PC-9 (cell line): ENCODE measurements at regions not wholly inside any gene's neighbourhood (a gene's known extent, or its start where the extent isn't known, plus 50 kb on each side); places are given as distances from the start of the nearest gene placed in this dataset.

Experiments
- BruUV-seq: library from RNA; stranded (reverse); fragments of 400-500 nt; replicated peaks from 2 replicates; lab custom pipeline; 2021; lab: Mats Ljungman, UMichigan
- CTCF ChIA-PET: fragments of 300-600 bp; sonication (Branson Sonifier 250); formaldehyde crosslinking; loops from one replicate; lab custom pipeline; 2022; ENCODE audit warnings: antibody characterized with exemption; lab: Charles Lee
- POLR2A ChIA-PET: fragments of 300-600 bp; sonication (Branson Sonifier 250); formaldehyde crosslinking; loops from one replicate; lab custom pipeline; 2022; ENCODE audit warnings: antibody characterized with exemption; ENCODE audit not compliant: unreplicated experiment; lab: Charles Lee
- DNase-seq, 2 experiments: peaks; one replicate each; pipeline versions ENCODE4 v3.0.0 to v3.0.0-alpha.2; 2015 to 2022; ENCODE audit warnings: mixed read lengths in 1 of 2
- H2AFZ ChIP-seq: fragments of 200-600 bp; sonication (generic); 2 replicates; pipeline ENCODE4 v1.8.1; 2017; ENCODE audit warnings: antibody characterized with exemption
- H3F3A ChIP-seq: fragments of 200-600 bp; sonication (generic); 2 replicates; pipeline ENCODE4 v1.8.1; 2017; ENCODE audit warnings: antibody characterized with exemption, mild to moderate bottlenecking, low read depth; ENCODE audit not compliant: insufficient read depth
- H3K27ac ChIP-seq: fragments of 200-600 bp; sonication (generic); 2 replicates; pipeline ENCODE4 v1.6.1; 2016; ENCODE audit warnings: mixed run types
- H3K27me3 ChIP-seq: fragments of 200-600 bp; sonication (generic); 2 replicates; pipeline ENCODE4 v1.6.1; 2016; ENCODE audit warnings: low read depth, mixed run types; ENCODE audit not compliant: insufficient read depth
- H3K36me3 ChIP-seq: fragments of 200-600 bp; sonication (generic); 2 replicates; pipeline ENCODE4 v1.6.1; 2016; ENCODE audit warnings: low read depth, mixed run types
- H3K4me1 ChIP-seq: fragments of 200-600 bp; sonication (generic); replicated peaks from 2 replicates; pipeline ENCODE4 v1.6.1; 2016; ENCODE audit warnings: mixed run types; ENCODE audit not compliant: insufficient read depth
- H3K4me2 ChIP-seq: fragments of 200-600 bp; sonication (generic); 2 replicates; pipeline ENCODE4 v1.6.1; 2017; ENCODE audit warnings: mixed run types
- H3K4me3 ChIP-seq: fragments of 200-600 bp; sonication (generic); 2 replicates; pipeline ENCODE4 v1.6.1; 2016; ENCODE audit warnings: mixed run types
- H3K79me2 ChIP-seq: fragments of 200-600 bp; sonication (generic); 2 replicates; pipeline ENCODE4 v1.6.1; 2017; ENCODE audit warnings: low read depth, mixed run types
- H3K9me2 ChIP-seq: fragments of 200-600 bp; sonication (generic); 2 replicates; pipeline ENCODE4 v1.8.1; 2017; ENCODE audit warnings: mild to moderate bottlenecking; ENCODE audit not compliant: insufficient read depth
- H3K9me3 ChIP-seq: fragments of 200-600 bp; sonication (generic); 2 replicates; pipeline ENCODE4 v1.8.1; 2016; ENCODE audit warnings: low read depth; ENCODE audit not compliant: insufficient read depth
- H4K20me1 ChIP-seq: fragments of 200-600 bp; sonication (generic); 2 replicates; pipeline ENCODE4 v1.8.1; 2017; ENCODE audit not compliant: insufficient read depth
- EZH2 ChIP-seq: fragments of 200-600 bp; sonication (generic); IDR thresholded peaks from 2 replicates; pipeline ENCODE4 v1.8.0; 2017; ENCODE audit warnings: antibody characterized with exemption, low read depth
- intact Hi-C: fragments of 100-400 bp; cut with micrococcal nuclease; formaldehyde crosslinking; loops from one replicate; pipeline ENCODE4 v1.10.0; 2022; ENCODE audit not compliant: unreplicated experiment
- TF ChIP-seq, protein P1 (sequence below): fragments of 200-600 bp; sonication (generic); conservative IDR thresholded peaks from 2 replicates; pipeline ENCODE4 v1.6.1; 2017; ENCODE audit warnings: mixed run types, antibody characterized with exemption, mild to moderate bottlenecking, moderate library complexity

DNA sequence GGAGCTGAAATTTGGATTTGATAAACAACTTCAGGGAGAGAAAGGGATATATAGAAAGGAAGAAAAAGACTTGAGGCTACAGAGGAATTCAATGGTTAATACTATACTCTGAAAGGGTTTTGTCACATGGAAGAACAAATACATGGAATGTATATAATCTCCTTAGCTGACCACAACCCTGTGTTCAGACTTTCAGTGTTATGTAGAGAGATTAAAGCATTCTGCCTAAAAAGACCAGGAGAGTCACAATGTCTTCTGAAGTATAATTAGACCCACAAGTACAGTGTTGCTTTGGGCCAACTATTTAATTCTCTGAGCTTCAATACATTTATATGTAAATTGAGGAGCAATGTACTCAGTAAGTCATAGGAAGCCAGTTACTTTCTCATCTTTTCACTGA lies 123.8 kb upstream of the FSHR start:
- intact Hi-C loops: no loop called here
- no TSS peak for BruUV-seq
- Histone ChIP-seq H3K27ac (no peak overlapping the region), H3K36me3 (no peaks in the 10 kb centered on the region), H3K4me1 (no peaks in the 10 kb centered on the region), H3F3A (no peaks in the 10 kb centered on the region), H3K4me2 (no peak overlapping the region), H4K20me1 (no peaks in the 10 kb centered on the region), H3K4me3 (no peak overlapping the region), H3K9me2 (no peaks in the 10 kb centered on the region), H3K27me3 (no peaks in the 10 kb centered on the region), H3K79me2 (no peaks in the 10 kb centered on the region), H3K9me3 (no peaks in the 10 kb centered on the region), H2AFZ (no peak overlapping the region)
- TF ChIP-seq, protein P1, sequence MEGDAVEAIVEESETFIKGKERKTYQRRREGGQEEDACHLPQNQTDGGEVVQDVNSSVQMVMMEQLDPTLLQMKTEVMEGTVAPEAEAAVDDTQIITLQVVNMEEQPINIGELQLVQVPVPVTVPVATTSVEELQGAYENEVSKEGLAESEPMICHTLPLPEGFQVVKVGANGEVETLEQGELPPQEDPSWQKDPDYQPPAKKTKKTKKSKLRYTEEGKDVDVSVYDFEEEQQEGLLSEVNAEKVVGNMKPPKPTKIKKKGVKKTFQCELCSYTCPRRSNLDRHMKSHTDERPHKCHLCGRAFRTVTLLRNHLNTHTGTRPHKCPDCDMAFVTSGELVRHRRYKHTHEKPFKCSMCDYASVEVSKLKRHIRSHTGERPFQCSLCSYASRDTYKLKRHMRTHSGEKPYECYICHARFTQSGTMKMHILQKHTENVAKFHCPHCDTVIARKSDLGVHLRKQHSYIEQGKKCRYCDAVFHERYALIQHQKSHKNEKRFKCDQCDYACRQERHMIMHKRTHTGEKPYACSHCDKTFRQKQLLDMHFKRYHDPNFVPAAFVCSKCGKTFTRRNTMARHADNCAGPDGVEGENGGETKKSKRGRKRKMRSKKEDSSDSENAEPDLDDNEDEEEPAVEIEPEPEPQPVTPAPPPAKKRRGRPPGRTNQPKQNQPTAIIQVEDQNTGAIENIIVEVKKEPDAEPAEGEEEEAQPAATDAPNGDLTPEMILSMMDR: no peak
- no peak for TF ChIP-seq EZH2
- no peak for DNase-seq
- CTCF ChIA-PET: no interaction called here
- POLR2A ChIA-PET: no interaction called here

GRCh38 chr2:49271060-49271606 lies 116.8 kb upstream of the FSHR start:
- H3K79me2 ChIP-seq: no peaks in the 10 kb centered on the region
- no peaks in the 10 kb centered on the region for H3K4me1 ChIP-seq
- H3K27me3 ChIP-seq: no peaks in the 10 kb centered on the region
- TF ChIP-seq, protein P1: no peak
- TF ChIP-seq EZH2: no peak
- CTCF ChIA-PET: no interaction called here
- no peaks in the 10 kb centered on the region for H4K20me1 ChIP-seq
- no TSS peak for BruUV-seq
- intact Hi-C loops: no loop called here
- H3K9me2 ChIP-seq: peaks cover 4% of the 10 kb centered on the region; the same call in 1 of the 2 replicates
- no peaks in the 10 kb centered on the region for H3K36me3 ChIP-seq
- no peak overlapping the region for H3K4me3 ChIP-seq
- H3F3A ChIP-seq: no peaks in the 10 kb centered on the region
- no peak overlapping the region for H3K27ac ChIP-seq
- H3K9me3 ChIP-seq: no peaks in the 10 kb centered on the region
- H2AFZ ChIP-seq: no peak overlapping the region
- DNase-seq: no peak
- H3K4me2 ChIP-seq: no peak overlapping the region
- POLR2A ChIA-PET: no interaction called here

GRCh38 chr2:49270091-49270490 lies 115.8 kb upstream of the FSHR start:
- no peak overlapping the region for H3K4me2 ChIP-seq
- no peaks in the 10 kb centered on the region for H3K27me3 ChIP-seq
- H3F3A ChIP-seq: no peaks in the 10 kb centered on the region
- POLR2A ChIA-PET: no interaction called here
- no peaks in the 10 kb centered on the region for H3K4me1 ChIP-seq
- H3K4me3 ChIP-seq: no peak overlapping the region
- H3K27ac ChIP-seq: no peak overlapping the region
- no peaks in the 10 kb centered on the region for H3K79me2 ChIP-seq
- intact Hi-C loops: no loop called here
- no peak for DNase-seq
- no peaks in the 10 kb centered on the region for H4K20me1 ChIP-seq
- no peak for TF ChIP-seq EZH2
- TF ChIP-seq, protein P1: no peak
- no peaks in the 10 kb centered on the region for H3K36me3 ChIP-seq
- BruUV-seq: no TSS peak
- H3K9me3 ChIP-seq: no peaks in the 10 kb centered on the region
- CTCF ChIA-PET: no interaction called here
- peaks cover 4% of the 10 kb centered on the region; the same call in 1 of the 2 replicates for H3K9me2 ChIP-seq
- no peak overlapping the region for H2AFZ ChIP-seq
